ENCODE measurements at regions not wholly inside any gene's neighbourhood (a gene's known extent, or its start where the extent isn't known, plus 50 kb on each side); places are given as distances from the start of the nearest gene placed in this dataset.

DNA sequence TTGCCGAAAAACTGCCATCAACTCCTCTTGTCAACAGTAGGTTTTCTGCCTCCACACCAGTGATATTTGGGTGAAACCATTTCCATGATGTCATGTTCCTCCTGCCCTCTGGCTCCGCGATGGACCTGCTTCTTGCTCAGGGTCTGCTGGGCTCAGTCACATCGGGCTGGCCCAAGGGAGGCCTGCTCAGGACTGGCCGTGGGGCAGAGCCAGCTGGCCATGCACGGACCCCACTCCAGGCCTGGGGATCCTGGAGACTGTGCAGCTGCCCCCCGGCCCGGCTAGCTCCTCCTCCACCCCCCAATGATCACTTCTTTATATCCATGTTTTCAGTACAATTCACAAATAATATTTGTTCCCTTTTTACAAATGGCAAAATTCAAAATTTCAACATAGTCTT lies 270.3 kb upstream of the CCDC54 start:
- no peak overlapping the region for H3K27ac ChIP-seq (ENCODE audit: insufficient read depth in 1 of 2, low read depth in 1 of 2, low read length in 2 of 2, poor library complexity in 1 of 2, severe bottlenecking in 2 of 2)
- ChIA-PET CTCF (no interaction called here), POLR2A (no interaction called here)
- WGBS (ENCODE audit: insufficient coverage), result 100% methylated on average over 8 of the region's 8 CpGs
- H3K4me1 ChIP-seq (ENCODE audit: control extremely low read depth in 1 of 4, control insufficient read depth in 4 of 4, insufficient read depth in 4 of 4, low read length in 3 of 4), result no peaks in the 10 kb centered on the region
- H3K27me3 ChIP-seq (replicated peaks in 2 of 5; ENCODE audit: control insufficient read depth in 4 of 5, insufficient read depth in 5 of 5, low read length in 4 of 5), result no peaks in the 10 kb centered on the region
- H3K9me3 ChIP-seq (ENCODE audit: control extremely low read depth in 1 of 5, control insufficient read depth in 4 of 5, insufficient read depth in 2 of 5, low read depth in 1 of 5, low read length in 4 of 5), result peaks cover 0 to 5% (median 0%) of the 10 kb centered on the region in 5 experiments
- no peak overlapping the region for H3K4me3 ChIP-seq (ENCODE audit: control insufficient read depth in 1 of 7, extremely low read depth in 1 of 7, insufficient read depth in 4 of 7, low read depth in 2 of 7, low read length in 6 of 7)
- no peak for DNase-seq
- no peaks in the 10 kb centered on the region for H3K36me3 ChIP-seq (ENCODE audit: control insufficient read depth in 4 of 4, insufficient read depth in 4 of 4, low read length in 3 of 4)

DNA sequence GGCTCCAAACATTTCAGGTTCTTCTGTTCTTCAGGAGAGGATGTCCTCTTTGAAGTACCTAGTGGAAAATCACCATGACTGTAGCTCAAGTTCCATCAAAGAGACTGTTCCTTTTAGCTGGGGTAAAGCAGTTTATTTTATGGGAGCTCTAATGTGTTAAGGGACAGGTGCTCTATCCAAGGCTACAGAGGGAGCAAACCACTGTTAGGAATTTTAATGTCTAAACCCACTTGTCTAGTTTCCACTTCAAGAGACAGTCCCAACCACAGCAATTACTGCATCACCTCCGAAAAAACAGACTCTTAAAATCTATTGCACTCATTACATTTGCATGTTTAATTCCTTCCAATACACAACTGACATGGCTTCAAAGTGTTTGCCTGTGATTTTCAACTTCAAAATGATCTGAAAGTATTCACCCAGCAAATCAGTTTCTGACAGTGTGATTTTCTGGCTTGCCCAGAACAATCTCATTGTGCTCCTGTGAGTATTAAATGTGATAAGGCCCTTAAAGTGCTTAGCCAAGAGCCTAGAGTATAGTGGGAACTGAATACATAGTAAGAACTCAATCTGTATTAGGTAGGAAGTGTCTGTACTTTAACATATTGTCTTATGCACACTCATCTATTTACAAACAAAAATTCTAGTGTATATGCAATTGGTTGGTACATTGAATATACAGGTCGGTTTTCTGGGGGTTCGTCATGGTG lies 266.5 kb upstream of the CCDC54 start:
- WGBS (ENCODE audit: insufficient coverage), result 100% methylated on average over 1 of the region's 3 CpGs
- no peak overlapping the region for H3K4me3 ChIP-seq (ENCODE audit: control insufficient read depth in 1 of 7, extremely low read depth in 1 of 7, insufficient read depth in 4 of 7, low read depth in 2 of 7, low read length in 6 of 7)

DNA sequence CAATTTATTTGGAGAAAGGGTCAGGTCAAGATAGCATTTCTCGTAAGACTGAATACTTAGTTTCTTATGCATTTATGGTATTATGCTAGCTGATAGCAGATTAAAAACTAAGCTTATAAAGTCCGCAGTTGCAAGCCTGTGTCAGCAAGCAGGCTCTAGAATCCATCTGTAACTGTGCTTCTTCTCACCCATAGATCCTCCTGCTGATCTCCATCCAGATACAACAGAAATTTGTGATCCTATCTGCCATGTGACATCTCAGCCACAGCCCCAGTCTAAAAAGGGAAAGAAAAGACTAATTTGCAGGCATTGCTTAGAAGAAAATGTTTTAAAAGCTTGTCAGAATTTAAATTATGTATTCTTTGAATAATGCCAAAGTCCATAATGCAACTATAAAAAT lies 265.4 kb upstream of the CCDC54 start:
- peaks cover 0 to 4% (median 0%) of the 10 kb centered on the region in 5 experiments for H3K9me3 ChIP-seq (ENCODE audit: control extremely low read depth in 1 of 5, control insufficient read depth in 4 of 5, insufficient read depth in 2 of 5, low read depth in 1 of 5, low read length in 4 of 5)
- H3K27ac ChIP-seq (ENCODE audit: insufficient read depth in 1 of 2, low read depth in 1 of 2, low read length in 2 of 2, poor library complexity in 1 of 2, severe bottlenecking in 2 of 2), result no peak overlapping the region
- no peaks in the 10 kb centered on the region for H3K27me3 ChIP-seq (replicated peaks in 2 of 5; ENCODE audit: control insufficient read depth in 4 of 5, insufficient read depth in 5 of 5, low read length in 4 of 5)
- ChIA-PET POLR2A (no interaction called here), CTCF (no interaction called here)
- no peaks in the 10 kb centered on the region for H3K36me3 ChIP-seq (ENCODE audit: control insufficient read depth in 4 of 4, insufficient read depth in 4 of 4, low read length in 3 of 4)
- H3K4me3 ChIP-seq (ENCODE audit: control insufficient read depth in 1 of 7, extremely low read depth in 1 of 7, insufficient read depth in 4 of 7, low read depth in 2 of 7, low read length in 6 of 7), result no peak overlapping the region
- WGBS (ENCODE audit: insufficient coverage), result no CpG with 5 or more reads among the region's 2 CpGs
- DNase-seq, result no peak
- H3K4me1 ChIP-seq (ENCODE audit: control extremely low read depth in 1 of 4, control insufficient read depth in 4 of 4, insufficient read depth in 4 of 4, low read length in 3 of 4), result no peaks in the 10 kb centered on the region

More for the DNA sequence above, 266.5 kb upstream of the CCDC54 start:
- DNase-seq, result no peak
- ChIA-PET POLR2A (no interaction called here), CTCF (no interaction called here)
- H3K4me1 ChIP-seq (ENCODE audit: control extremely low read depth in 1 of 4, control insufficient read depth in 4 of 4, insufficient read depth in 4 of 4, low read length in 3 of 4), result no peaks in the 10 kb centered on the region
- no peaks in the 10 kb centered on the region for H3K27me3 ChIP-seq (replicated peaks in 2 of 5; ENCODE audit: control insufficient read depth in 4 of 5, insufficient read depth in 5 of 5, low read length in 4 of 5)
- H3K27ac ChIP-seq (ENCODE audit: insufficient read depth in 1 of 2, low read depth in 1 of 2, low read length in 2 of 2, poor library complexity in 1 of 2, severe bottlenecking in 2 of 2), result no peak overlapping the region
- H3K9me3 ChIP-seq (ENCODE audit: control extremely low read depth in 1 of 5, control insufficient read depth in 4 of 5, insufficient read depth in 2 of 5, low read depth in 1 of 5, low read length in 4 of 5), result peaks cover 0 to 5% (median 0%) of the 10 kb centered on the region in 5 experiments
- H3K36me3 ChIP-seq (ENCODE audit: control insufficient read depth in 4 of 4, insufficient read depth in 4 of 4, low read length in 3 of 4), result no peaks in the 10 kb centered on the region

DNA sequence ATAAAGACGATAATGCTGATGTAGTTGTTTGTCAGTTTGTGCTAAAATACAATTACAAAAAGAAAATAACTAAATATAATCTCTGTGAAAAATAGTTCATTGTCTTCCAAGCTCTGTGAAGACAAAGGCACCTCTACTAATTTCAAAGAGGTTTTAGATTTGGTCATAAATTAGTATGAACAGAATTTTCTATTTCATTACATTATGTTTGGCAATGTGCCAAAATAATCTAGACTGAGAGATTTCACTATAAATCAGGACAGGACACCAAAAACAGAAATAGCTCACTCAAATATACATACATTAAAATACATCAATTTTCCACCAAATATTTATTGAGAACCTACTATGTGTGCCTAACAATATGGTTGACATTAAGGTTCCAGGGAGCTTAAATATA lies 264.9 kb upstream of the CCDC54 start:
- WGBS (ENCODE audit: insufficient coverage), result no CpG with 5 or more reads among the region's 1 CpG
- no peaks in the 10 kb centered on the region for H3K36me3 ChIP-seq (ENCODE audit: control insufficient read depth in 4 of 4, insufficient read depth in 4 of 4, low read length in 3 of 4)

DNA sequence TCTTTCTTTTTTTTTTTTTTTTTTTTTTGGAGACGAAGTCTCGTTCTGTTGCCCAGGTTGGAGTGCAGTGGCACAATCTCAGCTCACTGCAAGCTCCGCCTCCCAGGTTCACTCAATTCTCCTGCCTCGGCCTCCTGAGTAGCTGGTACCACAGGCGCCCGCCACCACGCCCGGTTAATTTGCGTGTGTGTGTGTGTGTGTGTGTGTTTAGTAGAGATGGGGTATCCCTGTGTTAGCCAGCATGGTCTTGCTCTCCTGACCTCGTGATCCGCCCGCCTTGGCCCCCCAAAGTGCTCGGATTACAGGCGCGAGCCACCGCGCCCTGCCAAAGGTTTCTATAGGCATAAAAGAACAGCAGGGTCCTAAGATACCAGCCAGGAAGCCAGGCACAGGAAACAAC lies 261.0 kb upstream of the CCDC54 start:
- Histone ChIP-seq H3K4me1 (ENCODE audit: control extremely low read depth in 1 of 4, control insufficient read depth in 4 of 4, insufficient read depth in 4 of 4, low read length in 3 of 4) (peaks cover 0 to 3% (median under 1%) of the 10 kb centered on the region in 4 experiments), H3K27me3 (replicated peaks in 2 of 5; ENCODE audit: control insufficient read depth in 4 of 5, insufficient read depth in 5 of 5, low read length in 4 of 5) (no peaks in the 10 kb centered on the region), H3K36me3 (ENCODE audit: control insufficient read depth in 4 of 4, insufficient read depth in 4 of 4, low read length in 3 of 4) (no peaks in the 10 kb centered on the region), H3K9me3 (ENCODE audit: control extremely low read depth in 1 of 5, control insufficient read depth in 4 of 5, insufficient read depth in 2 of 5, low read depth in 1 of 5, low read length in 4 of 5) (no peaks in the 10 kb centered on the region), H3K4me3 (ENCODE audit: control insufficient read depth in 1 of 7, extremely low read depth in 1 of 7, insufficient read depth in 4 of 7, low read depth in 2 of 7, low read length in 6 of 7) (no peak overlapping the region), H3K27ac (ENCODE audit: insufficient read depth in 1 of 2, low read depth in 1 of 2, low read length in 2 of 2, poor library complexity in 1 of 2, severe bottlenecking in 2 of 2) (no peak overlapping the region)
- CTCF ChIA-PET, result no interaction called here
- WGBS (ENCODE audit: insufficient coverage), result 100% methylated on average over 6 of the region's 17 CpGs
- no peak for DNase-seq
- POLR2A ChIA-PET, result interaction anchor here (0.6 kb wide), 1 partner anchor 629 kb away, joined by 4 read pairs; no protein-coding TSS in a partner anchor

More for the DNA sequence above, 264.9 kb upstream of the CCDC54 start:
- DNase-seq, result no peak
- Histone ChIP-seq H3K4me3 (ENCODE audit: control insufficient read depth in 1 of 7, extremely low read depth in 1 of 7, insufficient read depth in 4 of 7, low read depth in 2 of 7, low read length in 6 of 7) (no peak overlapping the region), H3K27me3 (replicated peaks in 2 of 5; ENCODE audit: control insufficient read depth in 4 of 5, insufficient read depth in 5 of 5, low read length in 4 of 5) (no peaks in the 10 kb centered on the region), H3K27ac (ENCODE audit: insufficient read depth in 1 of 2, low read depth in 1 of 2, low read length in 2 of 2, poor library complexity in 1 of 2, severe bottlenecking in 2 of 2) (no peak overlapping the region), H3K4me1 (ENCODE audit: control extremely low read depth in 1 of 4, control insufficient read depth in 4 of 4, insufficient read depth in 4 of 4, low read length in 3 of 4) (no peaks in the 10 kb centered on the region), H3K9me3 (ENCODE audit: control extremely low read depth in 1 of 5, control insufficient read depth in 4 of 5, insufficient read depth in 2 of 5, low read depth in 1 of 5, low read length in 4 of 5) (no peaks in the 10 kb centered on the region)
- CTCF ChIA-PET, result no interaction called here
- POLR2A ChIA-PET, result no interaction called here

DNA sequence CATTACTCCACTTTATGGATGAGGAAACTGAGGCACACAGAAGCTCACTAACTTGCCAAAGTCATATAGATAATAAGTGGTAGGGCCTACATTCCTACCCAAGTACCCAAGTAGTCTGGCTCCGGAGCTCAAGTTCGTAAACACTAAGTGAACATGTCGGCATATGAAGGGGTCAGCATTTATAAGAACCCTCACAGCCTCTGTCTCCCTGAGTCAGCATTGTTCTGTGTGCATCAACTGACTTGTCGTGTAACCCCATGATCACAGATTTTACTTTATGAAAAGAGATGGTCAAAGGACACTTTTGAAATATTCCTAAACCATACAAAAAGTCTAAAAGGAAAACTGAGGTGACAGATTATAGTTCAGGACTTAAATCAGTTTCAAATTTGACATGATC lies 260.1 kb upstream of the CCDC54 start:
- no peaks in the 10 kb centered on the region for H3K36me3 ChIP-seq (ENCODE audit: control insufficient read depth in 4 of 4, insufficient read depth in 4 of 4, low read length in 3 of 4)
- no peak overlapping the region for H3K4me3 ChIP-seq (ENCODE audit: control insufficient read depth in 1 of 7, extremely low read depth in 1 of 7, insufficient read depth in 4 of 7, low read depth in 2 of 7, low read length in 6 of 7)
- ChIA-PET POLR2A (no interaction called here), CTCF (interaction anchor here (1.6 to 2.7 kb wide), 3 partner anchors 10 to 508 kb away, joined by 4 to 14 read pairs (median 6); no protein-coding TSS in a partner anchor)
- H3K4me1 ChIP-seq (ENCODE audit: control extremely low read depth in 1 of 4, control insufficient read depth in 4 of 4, insufficient read depth in 4 of 4, low read length in 3 of 4), result peaks cover 0 to 3% (median under 1%) of the 10 kb centered on the region in 4 experiments
- no peak overlapping the region for H3K27ac ChIP-seq (ENCODE audit: insufficient read depth in 1 of 2, low read depth in 1 of 2, low read length in 2 of 2, poor library complexity in 1 of 2, severe bottlenecking in 2 of 2)
- no peaks in the 10 kb centered on the region for H3K9me3 ChIP-seq (ENCODE audit: control extremely low read depth in 1 of 5, control insufficient read depth in 4 of 5, insufficient read depth in 2 of 5, low read depth in 1 of 5, low read length in 4 of 5)
- no peaks in the 10 kb centered on the region for H3K27me3 ChIP-seq (replicated peaks in 2 of 5; ENCODE audit: control insufficient read depth in 4 of 5, insufficient read depth in 5 of 5, low read length in 4 of 5)
- DNase-seq, result no peak
- WGBS (ENCODE audit: insufficient coverage), result 90% methylated on average over 3 of the region's 4 CpGs

DNA sequence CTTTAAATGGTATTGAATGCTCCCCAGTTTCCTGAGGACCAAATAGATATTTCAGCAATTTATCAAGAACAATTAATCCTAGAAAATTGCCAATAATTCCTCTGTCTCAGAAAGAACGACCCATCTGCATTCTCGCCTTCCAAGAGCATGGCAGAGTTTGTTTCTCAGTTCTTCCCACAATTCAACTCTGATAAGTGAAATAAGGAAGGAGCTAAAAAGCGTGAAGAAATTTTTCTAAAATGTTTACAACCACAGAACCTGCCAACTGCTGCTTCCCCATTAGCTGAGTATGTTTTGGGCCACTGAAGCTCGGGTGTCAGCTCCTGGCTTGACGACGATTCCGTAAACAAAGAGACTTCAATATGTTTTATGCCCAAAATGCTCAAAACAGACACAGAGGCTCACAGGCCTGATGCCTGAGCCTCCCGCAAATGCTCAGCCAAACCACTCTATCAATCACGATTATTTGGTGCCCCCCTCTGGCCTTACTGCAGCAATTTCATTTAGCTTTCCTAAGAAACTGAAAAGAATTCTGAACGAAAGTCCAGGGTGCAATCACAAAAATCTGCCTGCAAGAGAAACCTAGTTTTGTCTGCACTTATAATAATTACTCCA lies 259.2 kb upstream of the CCDC54 start:
- Histone ChIP-seq H3K27me3 (replicated peaks in 2 of 5; ENCODE audit: control insufficient read depth in 4 of 5, insufficient read depth in 5 of 5, low read length in 4 of 5) (no peaks in the 10 kb centered on the region), H3K27ac (ENCODE audit: insufficient read depth in 1 of 2, low read depth in 1 of 2, low read length in 2 of 2, poor library complexity in 1 of 2, severe bottlenecking in 2 of 2) (peak overlapping the region in 1 of 2 experiments; percentile 15), H3K9me3 (ENCODE audit: control extremely low read depth in 1 of 5, control insufficient read depth in 4 of 5, insufficient read depth in 2 of 5, low read depth in 1 of 5, low read length in 4 of 5) (no peaks in the 10 kb centered on the region), H3K4me3 (ENCODE audit: control insufficient read depth in 1 of 7, extremely low read depth in 1 of 7, insufficient read depth in 4 of 7, low read depth in 2 of 7, low read length in 6 of 7) (no peak overlapping the region), H3K4me1 (ENCODE audit: control extremely low read depth in 1 of 4, control insufficient read depth in 4 of 4, insufficient read depth in 4 of 4, low read length in 3 of 4) (peaks cover 0 to 3% (median under 1%) of the 10 kb centered on the region in 4 experiments), H3K36me3 (ENCODE audit: control insufficient read depth in 4 of 4, insufficient read depth in 4 of 4, low read length in 3 of 4) (no peaks in the 10 kb centered on the region)
- DNase-seq, result peak; percentile 64 to 78 (median 72)
- WGBS (ENCODE audit: insufficient coverage), result 4% methylated on average over 5 of the region's 10 CpGs
- CTCF ChIA-PET, result interaction anchor here (0.9 to 2.7 kb wide), 8 partner anchors 8 to 1432 kb away, joined by 3 to 14 read pairs (median 5); no protein-coding TSS in a partner anchor
- POLR2A ChIA-PET, result no interaction called here

Data from common myeloid progenitor, CD34-positive (primary cell).